ENCODE measurements at regions not wholly inside any gene's neighbourhood (a gene's known extent, or its start where the extent isn't known, plus 50 kb on each side); places are given as distances from the start of the nearest gene placed in this dataset.

GRCh38 chr14:55773984-55774545 is 194.1 kb downstream of the KTN1 start:
- no peak for DNase-seq
- no peak for TF ChIP-seq CTCF (IDR thresholded peaks at IDR 0.05; ENCODE audit: insufficient read depth in 1 of 2, low read depth in 1 of 2, low read length in 1 of 2, severe bottlenecking in 1 of 2, unreplicated experiment in 1 of 2)
- no peaks in the 10 kb centered on the region for H3K36me3 ChIP-seq (ENCODE audit: control insufficient read depth, insufficient read depth, low read length)
- H3K4me3 Mint-ChIP-seq (ENCODE audit: unreplicated experiment) = no peak overlapping the region
- BruUV-seq (replicated peaks) = no TSS peak
- no peaks in the 10 kb centered on the region for H3K27me3 Mint-ChIP-seq (ENCODE audit: insufficient read depth, unreplicated experiment)
- H3K27me3 ChIP-seq (replicated peaks; ENCODE audit: control insufficient read depth, insufficient read depth, low read length) = no peaks in the 10 kb centered on the region
- H3K4me3 ChIP-seq (ENCODE audit: low read depth, low read length) = no peak overlapping the region
- ChIA-PET CTCF (no interaction called here), POLR2A (no interaction called here)
- intact Hi-C loops (cut with micrococcal nuclease; ENCODE audit: unreplicated experiment) = no loop called here
- no peak overlapping the region for H3K27ac Mint-ChIP-seq (ENCODE audit: unreplicated experiment)
- peaks cover 8% of the 10 kb centered on the region for H3K4me1 ChIP-seq
- H3K4me1 Mint-ChIP-seq (ENCODE audit: low read depth, unreplicated experiment) = peaks cover 14% of the 10 kb centered on the region
- H3K9me3 ChIP-seq = no peaks in the 10 kb centered on the region
- H3K36me3 Mint-ChIP-seq (ENCODE audit: insufficient read depth, unreplicated experiment) = no peaks in the 10 kb centered on the region
- H3K9me3 Mint-ChIP-seq (ENCODE audit: unreplicated experiment) = no peaks in the 10 kb centered on the region

- Histone ChIP-seq H3K4me3 (ENCODE audit: low read depth, low read length) (no peak overlapping the region), H3K4me1 (peaks cover 8% of the 10 kb centered on the region), H3K36me3 (ENCODE audit: control insufficient read depth, insufficient read depth, low read length) (no peaks in the 10 kb centered on the region), H3K9me3 (no peaks in the 10 kb centered on the region), H3K27me3 (replicated peaks; ENCODE audit: control insufficient read depth, insufficient read depth, low read length) (no peaks in the 10 kb centered on the region)
- ChIA-PET POLR2A (no interaction called here), CTCF (no interaction called here)
- Mint-ChIP-seq H3K36me3 (ENCODE audit: insufficient read depth, unreplicated experiment) (no peaks in the 10 kb centered on the region), H3K27me3 (ENCODE audit: insufficient read depth, unreplicated experiment) (no peaks in the 10 kb centered on the region), H3K4me1 (ENCODE audit: low read depth, unreplicated experiment) (peaks cover 8% of the 10 kb centered on the region), H3K9me3 (ENCODE audit: unreplicated experiment) (no peaks in the 10 kb centered on the region), H3K4me3 (ENCODE audit: unreplicated experiment) (no peak overlapping the region), H3K27ac (ENCODE audit: unreplicated experiment) (no peak overlapping the region)
- TF ChIP-seq CTCF (IDR thresholded peaks at IDR 0.05; ENCODE audit: insufficient read depth in 1 of 2, low read depth in 1 of 2, low read length in 1 of 2, severe bottlenecking in 1 of 2, unreplicated experiment in 1 of 2) = no peak
- no peak for DNase-seq
- BruUV-seq (replicated peaks) = no TSS peak
- intact Hi-C loops (cut with micrococcal nuclease; ENCODE audit: unreplicated experiment) = no loop called here
Observed at GRCh38 chr14:55777877-55778276, 197.9 kb downstream of the KTN1 start.

GRCh38 chr14:55780156-55780946 is 200.3 kb downstream of the KTN1 start:
- Histone ChIP-seq H3K4me3 (ENCODE audit: low read depth, low read length) (no peak overlapping the region), H3K4me1 (no peaks in the 10 kb centered on the region), H3K27me3 (replicated peaks; ENCODE audit: control insufficient read depth, insufficient read depth, low read length) (no peaks in the 10 kb centered on the region), H3K36me3 (ENCODE audit: control insufficient read depth, insufficient read depth, low read length) (no peaks in the 10 kb centered on the region), H3K9me3 (no peaks in the 10 kb centered on the region)
- POLR2A ChIA-PET = interaction anchor here (0.7 kb wide), 1 partner anchor 44 kb away, joined by 3 read pairs; no protein-coding TSS in a partner anchor
- Mint-ChIP-seq H3K9me3 (ENCODE audit: unreplicated experiment) (no peaks in the 10 kb centered on the region), H3K36me3 (ENCODE audit: insufficient read depth, unreplicated experiment) (no peaks in the 10 kb centered on the region), H3K27me3 (ENCODE audit: insufficient read depth, unreplicated experiment) (peaks cover 1% of the 10 kb centered on the region), H3K27ac (ENCODE audit: unreplicated experiment) (no peak overlapping the region), H3K4me1 (ENCODE audit: low read depth, unreplicated experiment) (no peaks in the 10 kb centered on the region), H3K4me3 (ENCODE audit: unreplicated experiment) (no peak overlapping the region)
- CTCF ChIA-PET = no interaction called here
- intact Hi-C loops (cut with micrococcal nuclease; ENCODE audit: unreplicated experiment) = no loop called here
- DNase-seq = no peak
- no peak for TF ChIP-seq CTCF (IDR thresholded peaks at IDR 0.05; ENCODE audit: insufficient read depth in 1 of 2, low read depth in 1 of 2, low read length in 1 of 2, severe bottlenecking in 1 of 2, unreplicated experiment in 1 of 2)
- BruUV-seq (replicated peaks) = no TSS peak
